IMR-90 (cell line): ENCODE measurements at regions not wholly inside any gene's neighbourhood (a gene's known extent, or its start where the extent isn't known, plus 50 kb on each side); places are given as distances from the start of the nearest gene placed in this dataset.

ENCODE experiments used
- ATAC-seq: fragments of 200-7000 bp; cut with Tn5 transposase; 2 replicates; pipeline ENCODE4 v1.9.1; 2020; ENCODE audit warnings: low read depth, mild to moderate bottlenecking, moderate library complexity
- BruUV-seq: library from RNA; stranded (reverse); fragments of 400-500 nt; replicated peaks from 2 replicates; lab custom pipeline; 2021; lab: Mats Ljungman, UMichigan
- CTCF ChIA-PET: fragments of 300-600 bp; formaldehyde crosslinking; extraction: SDS; loops from one replicate; lab custom pipeline; 2021; ENCODE audit warnings: antibody characterized with exemption; lab: Yijun Ruan, JAX
- POLR2A ChIA-PET: fragments of 300-600 bp; sonication (Branson Sonifier 250); formaldehyde crosslinking; loops from one replicate; lab custom pipeline; 2022; ENCODE audit warnings: antibody characterized with exemption; ENCODE audit not compliant: unreplicated experiment; lab: Charles Lee
- DNase-seq: peaks from one replicate; pipeline ENCODE4 v3.0.0; 2013
- H2AFZ ChIP-seq: replicated peaks from 2 replicates; pipeline ENCODE3; 2013; ENCODE audit warnings: low read length, mild to moderate bottlenecking; ENCODE audit not compliant: poor library complexity
- H2AK5ac ChIP-seq: 2 replicates; pipeline ENCODE4 v1.6.1; 2013; ENCODE audit warnings: low read depth, low read length, inconsistent platforms
- H2AK9ac ChIP-seq: replicated peaks from 2 replicates; pipeline ENCODE3; 2013; ENCODE audit warnings: mild to moderate bottlenecking, low read depth, low read length, moderate library complexity; ENCODE audit not compliant: poor library complexity
- H2BK120ac ChIP-seq: 2 replicates; pipeline ENCODE4 v1.6.1; 2013; ENCODE audit warnings: low read depth, low read length, inconsistent platforms
- H2BK15ac ChIP-seq: 3 replicates; pipeline ENCODE4 v1.6.1; 2013; ENCODE audit warnings: low read depth, low read length, inconsistent platforms
- H2BK20ac ChIP-seq: 2 replicates; pipeline ENCODE4 v1.6.1; 2013; ENCODE audit warnings: low read depth, mild to moderate bottlenecking, inconsistent platforms, low read length, moderate library complexity
- H2BK5ac ChIP-seq: 2 replicates; pipeline ENCODE4 v1.6.1; 2013; ENCODE audit warnings: mild to moderate bottlenecking, low read depth, low read length, inconsistent platforms; ENCODE audit not compliant: poor library complexity, severe bottlenecking
- H3K14ac ChIP-seq: replicated peaks from 2 replicates; pipeline ENCODE4 v1.6.1; 2013; ENCODE audit warnings: low read depth, low read length, inconsistent platforms
- H3K18ac ChIP-seq: 2 replicates; pipeline ENCODE4 v1.6.1; 2013; ENCODE audit warnings: low read depth, low read length, control low read depth
- H3K23ac ChIP-seq: 2 replicates; pipeline ENCODE4 v1.6.1; 2013; ENCODE audit warnings: low read depth, low read length, inconsistent platforms
- H3K27ac ChIP-seq: 2 replicates; pipeline ENCODE4 v1.5.1; 2013; ENCODE audit warnings: mild to moderate bottlenecking, control low read depth, low read length; ENCODE audit not compliant: insufficient read depth
- H3K27me3 ChIP-seq: 2 replicates; pipeline ENCODE4 v1.6.1; 2013; ENCODE audit warnings: low read length; ENCODE audit not compliant: control insufficient read depth, insufficient read depth
- H3K36me3 ChIP-seq: 2 replicates; pipeline ENCODE4 v1.6.1; 2013; ENCODE audit warnings: low read length, mixed read lengths; ENCODE audit not compliant: control insufficient read depth, insufficient read depth
- H3K4ac ChIP-seq: 2 replicates; pipeline ENCODE4 v1.6.1; 2013; ENCODE audit warnings: low read depth, low read length, inconsistent platforms
- H3K4me1 ChIP-seq: 2 replicates; pipeline ENCODE4 v1.6.1; 2013; ENCODE audit warnings: low read length, mixed read lengths; ENCODE audit not compliant: control insufficient read depth, insufficient read depth
- H3K4me2 ChIP-seq: 2 replicates; pipeline ENCODE4 v1.6.1; 2013; ENCODE audit warnings: low read depth, mild to moderate bottlenecking, control low read depth, low read length, moderate library complexity
- H3K4me3 ChIP-seq: 2 replicates; pipeline ENCODE4 v1.5.1; 2013; ENCODE audit warnings: low read depth, mild to moderate bottlenecking, control low read depth, low read length, moderate library complexity; ENCODE audit not compliant: insufficient read depth
- H3K56ac ChIP-seq: 2 replicates; pipeline ENCODE4 v1.6.1; 2013; ENCODE audit warnings: low read length, inconsistent platforms; ENCODE audit not compliant: insufficient read depth; ENCODE audit errors: extremely low read depth
- H3K79me1 ChIP-seq, 2 experiments: 2 replicates each; pipeline ENCODE4 v1.6.1; 2013; ENCODE audit warnings: low read length in 2 of 2, inconsistent platforms in 1 of 2, low read depth in 1 of 2
- H3K9ac ChIP-seq: 2 replicates; pipeline ENCODE4 v1.6.1; 2013; ENCODE audit warnings: low read depth, low read length, control low read depth
- H3K9me1 ChIP-seq: 2 replicates; pipeline ENCODE4 v1.6.1; 2013; ENCODE audit warnings: low read length, inconsistent platforms; ENCODE audit not compliant: insufficient read depth
- H3K9me3 ChIP-seq: 2 replicates; pipeline ENCODE4 v1.6.1; 2013; ENCODE audit warnings: low read length; ENCODE audit not compliant: control insufficient read depth, insufficient read depth
- H4K20me1 ChIP-seq: 2 replicates; pipeline ENCODE4 v1.6.1; 2013; ENCODE audit warnings: low read length, inconsistent platforms; ENCODE audit not compliant: insufficient read depth
- H4K5ac ChIP-seq: 2 replicates; pipeline ENCODE4 v1.6.1; 2013; ENCODE audit warnings: mild to moderate bottlenecking, low read depth, low read length, control low read depth
- H4K8ac ChIP-seq, 2 experiments: 2 replicates each; pipeline ENCODE4 v1.6.1; 2013; ENCODE audit warnings: low read depth in 2 of 2, low read length in 2 of 2, control low read depth in 1 of 2, inconsistent platforms in 1 of 2
- H4K91ac ChIP-seq: 2 replicates; pipeline ENCODE4 v1.6.1; 2013; ENCODE audit warnings: low read depth, low read length, inconsistent platforms; ENCODE audit not compliant: insufficient read depth
- BHLHE40 ChIP-seq: fragments of 150-350 bp; IDR thresholded peaks from 2 replicates; pipeline ENCODE4 v1.6.1; 2016; ENCODE audit warnings: mild to moderate bottlenecking, low read depth, low read length
- CEBPB ChIP-seq: IDR thresholded peaks from 2 replicates; pipeline ENCODE4 v1.6.1; 2012; ENCODE audit warnings: low read depth, low read length, improper control_type of control experiment
- CHD1 ChIP-seq: IDR thresholded peaks from 2 replicates; pipeline ENCODE4 v1.6.1; 2012; ENCODE audit warnings: low read depth, low read length, improper control_type of control experiment
- NFE2L2 ChIP-seq: fragments of 150-350 bp; IDR thresholded peaks from 2 replicates; pipeline ENCODE4 v1.6.1; 2016; ENCODE audit warnings: low read depth, mild to moderate bottlenecking, low read length
- POLR2A ChIP-seq: IDR thresholded peaks from 2 replicates; pipeline ENCODE4 v1.6.1; 2012; ENCODE audit warnings: mild to moderate bottlenecking, low read depth, low read length
- RAD21 ChIP-seq: IDR thresholded peaks from 2 replicates; pipeline ENCODE4 v1.6.1; 2012; ENCODE audit warnings: low read length, improper control_type of control experiment
- WGBS, 2 experiments: methylation state at CpG; one replicate each; pipeline versions ENCODE4 v1.1.5 to v1.1.7; 2013; ENCODE audit warnings: missing lambda C conversion rate in 2 of 2; ENCODE audit not compliant: insufficient read length in 1 of 2; ENCODE audit errors: extremely low coverage in 2 of 2; 5-methylcytosine and 5-hydroxymethylcytosine counted together
- dilution Hi-C: fragments of 300-500 bp; cut with HindIII; formaldehyde crosslinking; loops from one replicate; pipeline ENCODE4 v1.14.3; 2018; ENCODE audit warnings: low sequenced_read_pairs; ENCODE audit not compliant: unreplicated experiment
- in situ Hi-C: fragments of 300-500 bp; cut with MboI; formaldehyde crosslinking; loops from 3 replicates; pipeline ENCODE4 v1.14.3; 2019; ENCODE audit warnings: low sequenced_read_pairs, inconsistent platforms, mixed read lengths
- intact Hi-C: fragments of 100-400 bp; cut with micrococcal nuclease; formaldehyde crosslinking; loops from 2 replicates; pipeline ENCODE4 v1.10.0; 2022
- TF ChIP-seq, protein P1 (sequence below): fragments of 150-350 bp; IDR thresholded peaks from 2 replicates; pipeline ENCODE4 v1.6.1; 2017; ENCODE audit warnings: mild to moderate bottlenecking, antibody characterized with exemption, low read length, low read depth
- TF ChIP-seq, protein P2 (sequence below): conservative IDR thresholded peaks from 2 replicates; pipeline ENCODE4 v1.5.1; 2012; ENCODE audit warnings: mild to moderate bottlenecking, low read depth, low read length, improper control_type of control experiment

DNA sequence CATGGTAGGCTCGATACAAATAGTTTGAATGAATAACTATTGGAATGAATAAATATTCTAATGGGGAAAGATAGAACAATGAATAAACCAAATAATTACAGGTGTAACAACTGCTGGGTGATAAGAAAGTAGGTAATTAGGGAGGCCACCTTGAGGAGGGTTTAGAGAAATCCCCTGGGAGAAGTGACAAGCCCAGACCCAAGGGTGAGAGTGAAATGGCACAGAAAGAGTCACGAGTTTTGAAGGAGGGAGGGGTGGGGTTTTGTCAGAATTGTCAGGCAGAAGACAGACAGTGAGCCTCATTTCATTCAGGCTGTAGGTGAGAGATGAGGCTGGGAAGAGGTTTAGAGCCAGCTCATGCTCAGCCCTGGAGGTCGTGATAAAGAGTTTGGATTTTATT, 71.6 kb upstream of the L3MBTL4 start (continued):
- TF ChIP-seq RAD21 (no peak), CHD1 (no peak)

DNA sequence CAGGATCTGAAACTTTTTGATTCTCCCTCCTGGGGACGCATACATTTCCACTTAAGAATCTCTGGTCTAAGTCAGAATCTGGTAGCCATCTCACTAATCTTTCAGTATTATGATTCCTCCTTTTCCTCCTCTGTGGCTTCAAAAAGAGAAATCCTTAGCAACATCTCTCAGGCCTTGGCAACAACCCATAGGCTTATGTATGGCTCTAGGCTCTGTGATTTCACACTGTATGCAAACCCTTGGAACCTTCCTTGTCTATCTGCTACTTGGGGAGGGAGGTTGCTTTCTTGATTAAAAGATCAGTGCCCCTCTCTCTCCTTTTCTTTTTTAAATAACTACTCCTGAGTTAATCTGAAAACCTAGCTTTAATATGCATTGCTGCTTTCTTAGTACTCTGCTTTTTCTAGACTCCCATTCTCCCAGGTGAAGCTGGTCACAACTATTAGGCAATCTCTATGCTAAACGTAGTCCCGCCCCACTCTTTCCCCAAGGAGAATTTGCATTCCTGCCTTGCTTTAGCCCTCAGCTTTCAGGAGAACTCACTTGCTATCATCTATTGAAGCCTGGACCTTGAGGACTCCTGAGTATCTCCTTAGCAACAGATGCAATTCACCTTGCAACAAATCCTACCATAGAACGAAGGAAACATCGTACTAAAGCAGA, 72.2 kb upstream of the L3MBTL4 start:
- ChIA-PET POLR2A (no interaction called here), CTCF (no interaction called here)
- Histone ChIP-seq H4K91ac (no peak overlapping the region), H3K4me3 (no peak overlapping the region), H3K27me3 (peaks cover 2% of the 10 kb centered on the region; the same call in 1 of the 2 replicates), H2BK120ac (no peak overlapping the region), H3K9ac (no peak overlapping the region), H2AFZ (no peak overlapping the region), H3K36me3 (no peaks in the 10 kb centered on the region), H4K8ac (no peak overlapping the region), H2BK15ac (no peak overlapping the region), H2AK5ac (no peak overlapping the region), H3K79me1 (no peaks in the 10 kb centered on the region), H4K20me1 (no peaks in the 10 kb centered on the region), H3K9me1 (no peaks in the 10 kb centered on the region), H3K14ac (no peak overlapping the region), H3K4ac (no peak overlapping the region), H3K9me3 (no peaks in the 10 kb centered on the region), H3K4me1 (no peaks in the 10 kb centered on the region), H3K18ac (no peak overlapping the region), H3K4me2 (no peak overlapping the region), H2BK20ac (no peak overlapping the region), H2BK5ac (no peak overlapping the region), H3K56ac (no peak overlapping the region), H4K5ac (no peak overlapping the region), H2AK9ac (no peak overlapping the region), H3K27ac (no peak overlapping the region), H3K23ac (no peak overlapping the region)
- BruUV-seq, result no TSS peak
- in situ Hi-C loops (no loop called here), intact Hi-C loops (no loop called here), dilution Hi-C loops (no loop called here)
- WGBS, 2 experiments, result no CpG with 5 or more reads among the region's 5 CpGs
- TF ChIP-seq CEBPB (no peak), BHLHE40 (no peak), POLR2A (no peak), RAD21 (no peak), NFE2L2 (no peak)
- TF ChIP-seq, protein P1, sequence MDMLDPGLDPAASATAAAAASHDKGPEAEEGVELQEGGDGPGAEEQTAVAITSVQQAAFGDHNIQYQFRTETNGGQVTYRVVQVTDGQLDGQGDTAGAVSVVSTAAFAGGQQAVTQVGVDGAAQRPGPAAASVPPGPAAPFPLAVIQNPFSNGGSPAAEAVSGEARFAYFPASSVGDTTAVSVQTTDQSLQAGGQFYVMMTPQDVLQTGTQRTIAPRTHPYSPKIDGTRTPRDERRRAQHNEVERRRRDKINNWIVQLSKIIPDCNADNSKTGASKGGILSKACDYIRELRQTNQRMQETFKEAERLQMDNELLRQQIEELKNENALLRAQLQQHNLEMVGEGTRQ, result no peak
- TF ChIP-seq, protein P2, sequence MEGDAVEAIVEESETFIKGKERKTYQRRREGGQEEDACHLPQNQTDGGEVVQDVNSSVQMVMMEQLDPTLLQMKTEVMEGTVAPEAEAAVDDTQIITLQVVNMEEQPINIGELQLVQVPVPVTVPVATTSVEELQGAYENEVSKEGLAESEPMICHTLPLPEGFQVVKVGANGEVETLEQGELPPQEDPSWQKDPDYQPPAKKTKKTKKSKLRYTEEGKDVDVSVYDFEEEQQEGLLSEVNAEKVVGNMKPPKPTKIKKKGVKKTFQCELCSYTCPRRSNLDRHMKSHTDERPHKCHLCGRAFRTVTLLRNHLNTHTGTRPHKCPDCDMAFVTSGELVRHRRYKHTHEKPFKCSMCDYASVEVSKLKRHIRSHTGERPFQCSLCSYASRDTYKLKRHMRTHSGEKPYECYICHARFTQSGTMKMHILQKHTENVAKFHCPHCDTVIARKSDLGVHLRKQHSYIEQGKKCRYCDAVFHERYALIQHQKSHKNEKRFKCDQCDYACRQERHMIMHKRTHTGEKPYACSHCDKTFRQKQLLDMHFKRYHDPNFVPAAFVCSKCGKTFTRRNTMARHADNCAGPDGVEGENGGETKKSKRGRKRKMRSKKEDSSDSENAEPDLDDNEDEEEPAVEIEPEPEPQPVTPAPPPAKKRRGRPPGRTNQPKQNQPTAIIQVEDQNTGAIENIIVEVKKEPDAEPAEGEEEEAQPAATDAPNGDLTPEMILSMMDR, result no peak
- ATAC-seq (no peak), DNase-seq (no peak)
